Keratinocyte (primary cell): ENCODE measurements at regions not wholly inside any gene's neighbourhood (a gene's known extent, or its start where the extent isn't known, plus 50 kb on each side); places are given as distances from the start of the nearest gene placed in this dataset.

ENCODE experiments used
- DNase-seq: peaks from one replicate; pipeline ENCODE4 v3.0.0-alpha.2; 2011; ENCODE audit warnings: low read depth, missing footprints, low spot score
- FAIRE-seq: peaks from 2 replicates; lab custom pipeline; 2011; peaks lifted over from hg19 to GRCh38; lab: Jason Lieb, UNC
- H2AFZ ChIP-seq: 2 replicates; pipeline ENCODE4 v1.6.0; 2012; ENCODE audit warnings: low read length, control low read depth, inconsistent platforms; ENCODE audit not compliant: control insufficient read depth
- H3K27ac ChIP-seq: 2 replicates; pipeline ENCODE4 v1.5.1; 2011; ENCODE audit warnings: low read length; ENCODE audit not compliant: control insufficient read depth, insufficient read depth
- H3K27me3 ChIP-seq: 3 replicates; pipeline ENCODE4 v1.6.0; 2011; ENCODE audit warnings: low read length; ENCODE audit not compliant: control insufficient read depth, insufficient read depth; ENCODE audit errors: extremely low read depth
- H3K36me3 ChIP-seq, 2 experiments: 2 replicates in 1 of 2; 3 replicates in 1 of 2; pipeline ENCODE4 v1.5.1; 2011; ENCODE audit warnings: low read length in 2 of 2, mild to moderate bottlenecking in 1 of 2; ENCODE audit not compliant: control insufficient read depth in 2 of 2, insufficient read depth in 2 of 2; ENCODE audit errors: extremely low read depth in 1 of 2
- H3K4me1 ChIP-seq: 3 replicates; pipeline ENCODE4 v1.5.1; 2011; ENCODE audit warnings: low read length; ENCODE audit not compliant: control insufficient read depth, insufficient read depth; ENCODE audit errors: extremely low read depth
- H3K4me2 ChIP-seq: 3 replicates; pipeline ENCODE4 v1.6.0; 2011; ENCODE audit warnings: low read depth, low read length; ENCODE audit not compliant: control insufficient read depth, insufficient read depth; ENCODE audit errors: extremely low read depth
- H3K4me3 ChIP-seq, 3 experiments: fragments of 200-600 bp in 1 of 3; sonication (generic) in 1 of 3; 2 replicates in 2 of 3; 3 replicates in 1 of 3; pipeline ENCODE4 v1.5.1; 2011 to 2016; ENCODE audit warnings: low read length in 3 of 3, mild to moderate bottlenecking in 3 of 3, control low read depth in 2 of 3, inconsistent platforms in 1 of 3, low read depth in 1 of 3, mixed read lengths in 1 of 3, mixed run types in 1 of 3, moderate library complexity in 1 of 3; ENCODE audit not compliant: control insufficient read depth in 2 of 3, insufficient read depth in 2 of 3; ENCODE audit errors: extremely low read depth in 1 of 3
- H3K79me2 ChIP-seq: 2 replicates; pipeline ENCODE4 v1.6.0; 2012; ENCODE audit warnings: low read length; ENCODE audit not compliant: control insufficient read depth, insufficient read depth
- H3K9ac ChIP-seq: 3 replicates; pipeline ENCODE4 v1.6.0; 2011; ENCODE audit warnings: low read length; ENCODE audit not compliant: control insufficient read depth, insufficient read depth; ENCODE audit errors: extremely low read depth
- H3K9me1 ChIP-seq: 3 replicates; pipeline ENCODE4 v1.6.0; 2011; ENCODE audit warnings: low read length; ENCODE audit not compliant: control insufficient read depth, insufficient read depth; ENCODE audit errors: extremely low read depth
- H3K9me3 ChIP-seq: 2 replicates; pipeline ENCODE4 v1.5.1; 2012; ENCODE audit warnings: low read depth, low read length; ENCODE audit not compliant: control insufficient read depth
- H4K20me1 ChIP-seq: 3 replicates; pipeline ENCODE4 v1.6.0; 2011; ENCODE audit warnings: low read length; ENCODE audit not compliant: control insufficient read depth, insufficient read depth; ENCODE audit errors: extremely low read depth
- EZH2 ChIP-seq: IDR thresholded peaks from one replicate; pipeline ENCODE4 v1.6.1; 2012; ENCODE audit warnings: inconsistent platforms, mild to moderate bottlenecking, low read length, moderate library complexity
- dilution Hi-C: fragments of 300-500 bp; cut with MboI; formaldehyde crosslinking; loops from one replicate; pipeline ENCODE4 v1.7.0; 2020; ENCODE audit warnings: low sequenced_read_pairs; ENCODE audit not compliant: extremely low pct_ligation_motif_present
- TF ChIP-seq, protein P1 (sequence below), 3 experiments: IDR thresholded peaks in 1 of 3; conservative IDR thresholded peaks in 1 of 3; optimal IDR thresholded peaks in 1 of 3; 2 replicates in 2 of 3; 3 replicates in 1 of 3; pipeline versions ENCODE3 to v1.5.1; 2011; ENCODE audit warnings: low read length in 3 of 3, mild to moderate bottlenecking in 3 of 3, moderate library complexity in 2 of 3, control low read depth in 1 of 3, inconsistent platforms in 1 of 3; ENCODE audit not compliant: insufficient read depth in 2 of 3; ENCODE audit errors: extremely low read depth in 1 of 3

DNA sequence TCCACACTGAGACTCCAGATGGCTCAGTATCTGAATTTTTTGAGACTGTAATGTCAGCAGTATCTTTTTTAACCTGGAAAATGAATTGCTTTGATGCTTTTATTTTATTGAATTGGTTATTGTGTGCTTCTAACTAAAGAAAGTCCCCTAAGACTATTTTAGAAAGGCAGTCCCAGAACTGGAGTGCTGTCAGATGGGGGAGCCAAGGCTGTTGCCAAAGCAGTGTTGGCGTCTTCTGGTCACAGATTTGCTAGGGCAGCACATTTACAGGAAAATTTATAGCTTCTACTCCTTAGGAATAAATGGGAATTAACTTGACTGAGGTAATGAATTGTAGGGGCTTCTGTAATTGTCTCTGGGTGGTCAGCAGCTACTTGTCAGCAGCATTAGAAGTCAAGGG lies 157.1 kb upstream of the ARHGAP5 start:
- no peak overlapping the region for H3K4me3 ChIP-seq
- H3K27me3 ChIP-seq = no peaks in the 10 kb centered on the region
- no peak overlapping the region for H2AFZ ChIP-seq
- FAIRE-seq = no peak
- H3K9me1 ChIP-seq = no peaks in the 10 kb centered on the region
- dilution Hi-C loops = no loop called here
- H3K27ac ChIP-seq = no peak overlapping the region
- no peaks in the 10 kb centered on the region for H3K9me3 ChIP-seq
- H3K79me2 ChIP-seq = no peaks in the 10 kb centered on the region
- TF ChIP-seq, protein P1, sequence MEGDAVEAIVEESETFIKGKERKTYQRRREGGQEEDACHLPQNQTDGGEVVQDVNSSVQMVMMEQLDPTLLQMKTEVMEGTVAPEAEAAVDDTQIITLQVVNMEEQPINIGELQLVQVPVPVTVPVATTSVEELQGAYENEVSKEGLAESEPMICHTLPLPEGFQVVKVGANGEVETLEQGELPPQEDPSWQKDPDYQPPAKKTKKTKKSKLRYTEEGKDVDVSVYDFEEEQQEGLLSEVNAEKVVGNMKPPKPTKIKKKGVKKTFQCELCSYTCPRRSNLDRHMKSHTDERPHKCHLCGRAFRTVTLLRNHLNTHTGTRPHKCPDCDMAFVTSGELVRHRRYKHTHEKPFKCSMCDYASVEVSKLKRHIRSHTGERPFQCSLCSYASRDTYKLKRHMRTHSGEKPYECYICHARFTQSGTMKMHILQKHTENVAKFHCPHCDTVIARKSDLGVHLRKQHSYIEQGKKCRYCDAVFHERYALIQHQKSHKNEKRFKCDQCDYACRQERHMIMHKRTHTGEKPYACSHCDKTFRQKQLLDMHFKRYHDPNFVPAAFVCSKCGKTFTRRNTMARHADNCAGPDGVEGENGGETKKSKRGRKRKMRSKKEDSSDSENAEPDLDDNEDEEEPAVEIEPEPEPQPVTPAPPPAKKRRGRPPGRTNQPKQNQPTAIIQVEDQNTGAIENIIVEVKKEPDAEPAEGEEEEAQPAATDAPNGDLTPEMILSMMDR (optimal IDR thresholded peaks at IDR 0.05 in 1 of 3, IDR thresholded peaks at IDR 0.05 in 1 of 3, conservative IDR thresholded peaks at IDR 0.05 in 1 of 3; ENCODE audit: extremely low read depth in 1 of 3, insufficient read depth in 2 of 3, low read length in 3 of 3) = no peak
- no peak for TF ChIP-seq EZH2
- no peak overlapping the region for H3K4me2 ChIP-seq
- no peak for DNase-seq
- no peak overlapping the region for H3K9ac ChIP-seq
- H3K36me3 ChIP-seq = no peaks in the 10 kb centered on the region
- H4K20me1 ChIP-seq = no peaks in the 10 kb centered on the region
- no peaks in the 10 kb centered on the region for H3K4me1 ChIP-seq

DNA sequence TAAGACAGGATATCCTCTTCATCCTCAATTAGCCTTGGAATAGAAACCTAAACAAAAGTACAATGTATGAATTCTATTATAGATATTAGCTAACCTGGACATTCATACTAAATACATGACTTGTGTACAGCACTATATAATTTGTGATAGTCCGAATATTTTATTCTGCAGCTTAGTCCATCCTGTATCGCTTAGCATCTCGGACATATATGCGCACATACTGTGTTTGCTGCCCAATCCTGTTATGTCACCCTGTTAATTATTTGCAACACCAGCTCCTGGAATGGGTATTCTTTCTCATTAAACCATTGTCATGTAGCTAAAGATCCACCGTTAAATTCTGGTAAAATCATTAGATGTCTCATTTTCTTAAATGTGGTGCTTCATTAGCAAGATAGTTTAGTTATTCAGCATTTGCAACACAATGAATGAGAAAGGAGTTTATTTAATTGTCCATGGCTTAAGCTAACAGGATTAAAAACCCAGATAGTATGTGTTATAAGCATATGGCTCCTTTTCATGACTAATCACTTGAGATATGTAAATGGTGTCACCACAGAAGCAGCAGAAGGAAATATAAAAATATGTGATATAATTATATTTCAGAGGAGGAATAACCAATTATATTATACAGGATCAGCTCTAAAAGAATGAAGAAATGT lies 156.0 kb upstream of the ARHGAP5 start:
- peaks cover under 1% of the 10 kb centered on the region for H3K4me1 ChIP-seq
- H3K4me2 ChIP-seq = no peak overlapping the region
- no peak for DNase-seq
- no peak overlapping the region for H3K4me3 ChIP-seq
- no peaks in the 10 kb centered on the region for H3K27me3 ChIP-seq
- dilution Hi-C loops = no loop called here
- H2AFZ ChIP-seq = no peak overlapping the region
- no peak for FAIRE-seq
- H4K20me1 ChIP-seq = no peaks in the 10 kb centered on the region
- no peaks in the 10 kb centered on the region for H3K79me2 ChIP-seq
- no peaks in the 10 kb centered on the region for H3K9me1 ChIP-seq
- H3K27ac ChIP-seq = no peak overlapping the region
- no peaks in the 10 kb centered on the region for H3K9me3 ChIP-seq
- no peaks in the 10 kb centered on the region for H3K36me3 ChIP-seq
- no peak overlapping the region for H3K9ac ChIP-seq
- TF ChIP-seq, protein P1 (optimal IDR thresholded peaks at IDR 0.05 in 1 of 3, IDR thresholded peaks at IDR 0.05 in 1 of 3, conservative IDR thresholded peaks at IDR 0.05 in 1 of 3; ENCODE audit: extremely low read depth in 1 of 3, insufficient read depth in 2 of 3, low read length in 3 of 3) = no peak
- TF ChIP-seq EZH2 = no peak
